Panc1 (cell line): ENCODE measurements at regions not wholly inside any gene's neighbourhood (a gene's known extent, or its start where the extent isn't known, plus 50 kb on each side); places are given as distances from the start of the nearest gene placed in this dataset.

ENCODE experiments used
- POLR2AphosphoS5 ChIP-seq: IDR thresholded peaks from 2 replicates; pipeline ENCODE4 v1.6.1; 2012; ENCODE audit warnings: mild to moderate bottlenecking, low read depth, low read length, moderate library complexity
- TF ChIP-seq, protein P1 (sequence below): fragments of 450-650 bp; IDR thresholded peaks from 2 replicates; pipeline ENCODE4 v1.5.1; 2017; ENCODE audit warnings: mild to moderate bottlenecking
- TF ChIP-seq, protein P2 (sequence below), 2 experiments: IDR thresholded peaks; 2 replicates each; pipeline ENCODE4 v1.6.1; 2011 to 2012; ENCODE audit warnings: low read depth in 2 of 2, control low read depth in 1 of 2, low read length in 1 of 2, mild to moderate bottlenecking in 1 of 2, moderate library complexity in 1 of 2; ENCODE audit not compliant: insufficient read depth in 1 of 2

DNA sequence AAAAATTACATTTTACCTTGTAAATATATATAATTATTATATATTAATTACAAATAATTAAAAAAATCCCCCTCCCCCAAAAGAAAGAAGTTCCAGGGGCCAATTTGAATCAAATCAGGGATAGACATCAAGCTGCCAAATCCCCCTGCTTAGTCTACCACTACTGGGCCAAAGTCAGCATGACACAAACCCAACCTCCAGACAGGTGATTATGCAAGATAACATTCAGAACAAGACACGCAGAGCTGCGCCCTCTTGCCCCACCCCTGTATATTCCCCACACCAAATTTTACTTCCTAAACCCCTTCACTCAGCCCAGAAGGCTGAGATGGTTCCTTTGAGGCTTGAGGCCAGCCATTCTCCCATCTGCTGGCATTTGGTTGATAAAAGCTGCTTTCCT, 2059.1 kb upstream of the CDH6 start:
- TF ChIP-seq, protein P1, sequence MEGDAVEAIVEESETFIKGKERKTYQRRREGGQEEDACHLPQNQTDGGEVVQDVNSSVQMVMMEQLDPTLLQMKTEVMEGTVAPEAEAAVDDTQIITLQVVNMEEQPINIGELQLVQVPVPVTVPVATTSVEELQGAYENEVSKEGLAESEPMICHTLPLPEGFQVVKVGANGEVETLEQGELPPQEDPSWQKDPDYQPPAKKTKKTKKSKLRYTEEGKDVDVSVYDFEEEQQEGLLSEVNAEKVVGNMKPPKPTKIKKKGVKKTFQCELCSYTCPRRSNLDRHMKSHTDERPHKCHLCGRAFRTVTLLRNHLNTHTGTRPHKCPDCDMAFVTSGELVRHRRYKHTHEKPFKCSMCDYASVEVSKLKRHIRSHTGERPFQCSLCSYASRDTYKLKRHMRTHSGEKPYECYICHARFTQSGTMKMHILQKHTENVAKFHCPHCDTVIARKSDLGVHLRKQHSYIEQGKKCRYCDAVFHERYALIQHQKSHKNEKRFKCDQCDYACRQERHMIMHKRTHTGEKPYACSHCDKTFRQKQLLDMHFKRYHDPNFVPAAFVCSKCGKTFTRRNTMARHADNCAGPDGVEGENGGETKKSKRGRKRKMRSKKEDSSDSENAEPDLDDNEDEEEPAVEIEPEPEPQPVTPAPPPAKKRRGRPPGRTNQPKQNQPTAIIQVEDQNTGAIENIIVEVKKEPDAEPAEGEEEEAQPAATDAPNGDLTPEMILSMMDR = no peak
- TF ChIP-seq POLR2AphosphoS5 = no peak
- TF ChIP-seq, protein P2, sequence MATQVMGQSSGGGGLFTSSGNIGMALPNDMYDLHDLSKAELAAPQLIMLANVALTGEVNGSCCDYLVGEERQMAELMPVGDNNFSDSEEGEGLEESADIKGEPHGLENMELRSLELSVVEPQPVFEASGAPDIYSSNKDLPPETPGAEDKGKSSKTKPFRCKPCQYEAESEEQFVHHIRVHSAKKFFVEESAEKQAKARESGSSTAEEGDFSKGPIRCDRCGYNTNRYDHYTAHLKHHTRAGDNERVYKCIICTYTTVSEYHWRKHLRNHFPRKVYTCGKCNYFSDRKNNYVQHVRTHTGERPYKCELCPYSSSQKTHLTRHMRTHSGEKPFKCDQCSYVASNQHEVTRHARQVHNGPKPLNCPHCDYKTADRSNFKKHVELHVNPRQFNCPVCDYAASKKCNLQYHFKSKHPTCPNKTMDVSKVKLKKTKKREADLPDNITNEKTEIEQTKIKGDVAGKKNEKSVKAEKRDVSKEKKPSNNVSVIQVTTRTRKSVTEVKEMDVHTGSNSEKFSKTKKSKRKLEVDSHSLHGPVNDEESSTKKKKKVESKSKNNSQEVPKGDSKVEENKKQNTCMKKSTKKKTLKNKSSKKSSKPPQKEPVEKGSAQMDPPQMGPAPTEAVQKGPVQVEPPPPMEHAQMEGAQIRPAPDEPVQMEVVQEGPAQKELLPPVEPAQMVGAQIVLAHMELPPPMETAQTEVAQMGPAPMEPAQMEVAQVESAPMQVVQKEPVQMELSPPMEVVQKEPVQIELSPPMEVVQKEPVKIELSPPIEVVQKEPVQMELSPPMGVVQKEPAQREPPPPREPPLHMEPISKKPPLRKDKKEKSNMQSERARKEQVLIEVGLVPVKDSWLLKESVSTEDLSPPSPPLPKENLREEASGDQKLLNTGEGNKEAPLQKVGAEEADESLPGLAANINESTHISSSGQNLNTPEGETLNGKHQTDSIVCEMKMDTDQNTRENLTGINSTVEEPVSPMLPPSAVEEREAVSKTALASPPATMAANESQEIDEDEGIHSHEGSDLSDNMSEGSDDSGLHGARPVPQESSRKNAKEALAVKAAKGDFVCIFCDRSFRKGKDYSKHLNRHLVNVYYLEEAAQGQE (IDR thresholded peaks at IDR 0.05; ENCODE audit: insufficient read depth in 1 of 2, low read depth in 2 of 2, low read length in 1 of 2) = no peak
